Posterior vena cava (tissue), 2 donors: ENCODE measurements at regions not wholly inside any gene's neighbourhood (a gene's known extent, or its start where the extent isn't known, plus 50 kb on each side); places are given as distances from the start of the nearest gene placed in this dataset.
"Not testable (repeated sequence)": the region's sequence is repeated elsewhere in the genome, so short reads cannot be mapped to it uniquely, and the experiment has no call there.

Source experiments
- DNase-seq: peaks from one replicate; pipeline ENCODE4 v3.0.0-alpha.2; 2020; ENCODE audit warnings: low spot score
- intact Hi-C, 2 donors: fragments of 100-400 bp; cut with DNase I; formaldehyde crosslinking; loops; one replicate each; pipeline versions ENCODE4 v1.14.1 to v1.14.2; 2022 to 2023
- donor health status: DM: yes; HTN: yes; CAD: no.
- donor health status: DM: yes; HTN: yes; CAD: no.

DNA sequence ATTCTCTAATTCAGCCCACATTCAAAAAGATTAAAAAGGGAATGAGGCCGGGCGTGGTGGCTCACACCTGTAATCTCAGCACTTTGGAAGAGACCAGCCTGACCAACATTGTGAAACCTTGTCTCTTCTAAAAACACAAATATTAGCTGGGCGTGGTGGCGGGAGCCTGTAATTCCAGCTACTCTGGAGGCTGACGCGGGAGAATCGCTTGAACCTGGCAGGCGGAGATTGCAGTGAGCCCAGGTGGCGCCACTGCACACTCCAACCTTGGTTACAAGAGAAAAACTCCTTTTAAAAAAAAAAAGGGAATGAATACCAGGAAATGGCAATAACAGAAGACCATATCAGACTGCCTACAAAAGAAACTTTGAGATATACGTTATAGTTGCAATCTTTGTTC lies 1244.5 kb downstream of the PCDH9 start:
- intact Hi-C loops = no loop called here
- DNase-seq = no peak

DNA sequence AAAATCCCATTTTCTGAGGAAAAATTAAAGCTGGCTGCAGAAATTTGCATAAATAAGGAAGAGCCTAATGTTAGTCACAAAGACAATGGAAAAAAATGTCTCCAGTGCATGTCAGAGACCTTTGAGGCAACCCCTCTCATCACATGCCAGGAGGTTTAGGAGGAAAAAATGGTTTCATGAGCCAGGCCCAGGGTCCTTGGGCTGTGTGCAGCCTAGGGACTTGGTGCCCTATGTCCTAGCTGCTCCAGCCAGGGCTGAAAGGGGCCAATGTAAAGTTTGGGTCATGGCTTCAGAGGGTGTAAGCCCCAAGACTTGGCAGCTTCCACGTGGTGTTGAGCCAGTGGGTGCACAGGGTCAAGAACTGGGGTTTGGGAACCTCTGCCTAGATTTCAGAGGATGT lies 1252.6 kb downstream of the PCDH9 start:
- intact Hi-C loops = loop anchor here in 1 of 2 donors (5.0 kb wide), 1 partner anchor 895 kb away; no protein-coding TSS in a partner anchor

DNA sequence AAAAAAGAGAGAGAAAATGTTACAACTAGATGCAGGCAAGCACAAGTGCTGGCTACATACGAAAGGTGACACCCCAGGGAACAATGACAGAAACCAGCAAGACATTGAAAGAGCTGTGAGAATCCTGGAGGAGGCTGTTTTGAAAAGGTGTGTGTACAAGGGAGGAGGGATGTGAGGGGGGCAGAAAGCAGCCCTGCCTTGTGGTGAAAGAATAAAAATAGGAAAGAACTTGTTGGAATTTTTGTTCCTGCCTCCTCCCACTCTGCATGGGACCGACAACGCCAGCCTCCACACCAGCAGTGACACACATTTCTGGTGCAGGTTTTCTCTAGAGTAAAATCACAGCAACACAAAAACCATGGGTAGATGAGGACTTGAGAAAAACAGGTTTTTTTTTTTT lies 1258.6 kb downstream of the PCDH9 start:
- intact Hi-C loops = no loop called here
- no peak for DNase-seq

More for the DNA sequence above, 1252.6 kb downstream of the PCDH9 start:
- no peak for DNase-seq

- DNase-seq = no peak
Measured at GRCh38 chr13:65966991-65967451, 1263.1 kb downstream of the PCDH9 start.

DNA sequence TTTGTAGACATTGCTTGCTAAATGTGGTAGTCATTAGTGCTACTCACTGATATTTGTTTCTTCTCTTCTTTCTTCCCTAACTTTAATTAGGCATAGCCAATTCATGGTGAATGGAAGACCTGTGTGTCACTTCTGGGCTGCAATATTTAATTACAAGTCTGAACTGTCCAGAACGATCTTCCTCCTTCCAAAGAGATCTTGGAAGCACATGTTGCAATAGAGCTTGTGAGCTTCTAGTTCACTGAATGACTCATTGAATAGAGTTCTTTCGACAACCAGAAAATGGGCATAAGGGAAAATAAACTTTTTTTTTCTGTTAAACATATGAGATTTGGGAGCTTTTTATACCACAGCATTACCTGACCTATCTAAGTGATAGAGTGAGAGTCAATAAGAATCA lies 1264.6 kb downstream of the PCDH9 start:
- no peak for DNase-seq
- intact Hi-C loops = no loop called here

More at GRCh38 chr13:65966991-65967451, 1263.1 kb downstream of the PCDH9 start:
- intact Hi-C loops = no loop called here

DNA sequence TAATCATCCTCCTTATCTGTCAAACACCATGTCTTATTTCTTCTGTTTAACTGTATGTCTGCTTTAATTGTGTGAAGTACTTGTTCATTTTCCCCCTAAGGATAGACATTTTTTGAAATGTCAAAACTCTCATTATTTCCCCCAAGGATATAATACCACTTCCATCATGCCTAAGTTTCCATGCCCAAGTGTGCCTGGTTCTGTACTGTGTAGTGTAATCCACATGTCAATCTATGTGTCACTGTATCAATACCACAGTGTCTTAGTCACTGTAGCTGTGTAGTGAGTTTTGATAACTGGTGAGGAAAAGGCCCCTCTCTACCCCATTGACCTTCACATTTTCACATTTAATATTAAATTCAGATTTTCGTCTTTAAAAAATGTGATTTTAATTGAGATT lies 1265.5 kb downstream of the PCDH9 start:
- DNase-seq = no peak
- intact Hi-C loops = no loop called here

DNA sequence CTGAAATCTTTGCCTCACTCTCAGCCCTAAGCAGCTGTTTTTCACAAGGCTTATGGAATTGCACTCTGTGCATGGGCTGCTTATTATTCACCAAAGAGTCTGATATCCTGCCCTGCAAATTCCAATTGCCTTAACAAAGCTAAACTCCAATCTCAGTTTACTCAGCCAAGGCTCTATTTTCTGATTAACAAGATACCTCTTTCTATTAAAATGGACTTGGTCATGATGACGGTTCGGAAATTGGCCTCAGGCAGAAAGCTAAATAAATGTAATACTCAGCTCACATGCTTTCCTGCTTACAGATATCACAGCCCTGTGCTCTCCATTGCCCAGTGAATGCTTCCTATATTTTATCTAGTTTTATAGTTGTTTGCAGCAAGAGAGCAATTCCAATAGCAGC lies 1270.8 kb downstream of the PCDH9 start:
- intact Hi-C loops = no loop called here
- no peak for DNase-seq

- no peak for DNase-seq
- intact Hi-C loops = no loop called here
Measured at GRCh38 chr13:65946387-65946786, 1283.7 kb downstream of the PCDH9 start.

GRCh38 chr13:65943708-65944107 lies 1286.4 kb downstream of the PCDH9 start:
- no peak for DNase-seq
- intact Hi-C loops = no loop called here

DNA sequence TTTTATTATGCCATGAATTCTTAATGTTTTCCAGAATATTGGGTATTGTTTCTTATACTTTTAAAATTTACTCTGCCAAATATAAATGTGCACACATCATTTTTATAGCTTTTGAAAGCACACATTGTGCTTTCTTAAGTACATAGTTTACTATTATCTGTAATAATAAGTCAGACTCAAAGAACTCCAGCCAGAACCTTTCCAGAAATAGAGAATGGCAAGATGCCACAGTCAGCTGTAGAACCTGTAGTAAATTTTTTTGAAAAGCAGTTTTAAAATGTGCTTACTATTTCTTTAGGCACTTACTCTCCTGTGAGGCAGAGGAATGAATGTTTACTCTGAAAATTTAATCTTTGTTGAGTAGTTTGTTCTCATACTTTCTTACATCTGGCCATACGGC lies 1287.1 kb downstream of the PCDH9 start:
- no peak for DNase-seq
- intact Hi-C loops = no loop called here

DNA sequence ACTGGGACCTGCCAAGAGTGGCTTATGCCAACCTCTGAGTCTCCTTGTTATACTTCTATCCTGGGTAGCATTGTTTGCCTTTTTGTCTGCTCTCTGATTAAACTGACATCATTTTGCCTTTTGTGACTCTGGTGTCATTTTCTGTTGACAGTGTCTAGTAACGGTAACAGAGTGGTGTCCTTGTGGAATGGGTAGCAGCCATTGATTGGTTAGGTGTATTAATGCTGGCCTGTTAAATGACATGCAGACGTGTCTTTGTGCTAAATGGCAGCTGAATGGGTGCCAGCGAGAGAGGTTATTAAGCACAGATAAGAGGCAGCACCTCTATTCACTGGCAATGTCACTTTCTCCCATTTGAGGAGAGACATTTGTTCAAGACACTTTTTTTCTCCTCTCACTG lies 1289.4 kb downstream of the PCDH9 start:
- intact Hi-C loops = no loop called here
- DNase-seq = no peak

DNA sequence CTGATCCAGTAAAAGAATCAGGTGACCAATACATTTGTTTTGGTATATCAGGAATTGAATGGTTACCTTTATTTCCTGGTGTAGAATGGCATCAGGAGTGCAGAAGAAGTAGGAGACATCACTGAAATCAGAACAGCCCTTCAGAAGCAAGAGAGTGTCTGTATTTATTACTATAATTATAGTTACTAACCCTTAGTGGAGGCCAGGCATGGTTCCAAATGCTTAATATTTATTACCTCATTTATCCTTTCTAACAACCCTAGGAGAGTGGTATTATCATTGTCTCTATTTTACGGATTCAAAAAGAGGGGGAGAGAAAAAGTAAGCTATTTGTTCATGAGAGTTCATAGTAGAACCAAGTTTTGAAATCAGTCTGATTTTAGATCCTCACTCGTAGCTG lies 1292.9 kb downstream of the PCDH9 start:
- no peak for DNase-seq
- intact Hi-C loops = no loop called here

- intact Hi-C loops = no loop called here
Measured at GRCh38 chr13:65936249-65936648, 1293.9 kb downstream of the PCDH9 start.

DNA sequence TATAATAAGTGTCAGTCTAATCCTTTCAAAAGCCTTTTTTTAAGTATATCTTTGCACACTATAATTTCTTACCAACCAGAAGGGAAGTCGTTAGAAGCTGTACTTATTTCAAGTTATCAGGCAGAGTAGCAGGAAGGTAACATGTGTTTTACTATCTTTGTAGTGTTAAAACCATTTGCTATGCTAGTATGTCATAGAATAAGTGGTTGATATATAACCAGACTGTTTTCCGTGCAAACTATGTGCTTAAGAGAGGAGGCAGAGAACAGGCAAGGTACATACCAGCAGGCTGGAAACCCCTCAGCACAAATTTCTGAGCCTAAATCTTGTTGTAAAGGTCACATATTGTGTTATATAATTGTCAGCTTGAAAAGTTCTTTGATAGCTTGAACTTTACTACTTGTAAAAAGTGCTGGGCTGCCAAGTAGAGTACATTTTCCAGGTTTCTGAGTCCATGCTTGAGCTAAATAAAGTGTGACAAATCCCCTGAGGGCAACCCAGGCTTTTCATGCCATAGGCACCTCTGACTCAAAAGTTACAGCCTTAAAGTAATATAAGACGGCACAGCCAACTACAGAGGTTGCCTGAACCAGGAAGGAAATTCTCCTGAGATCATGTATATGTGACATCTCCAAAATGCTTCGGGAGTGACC lies 1297.4 kb downstream of the PCDH9 start:
- intact Hi-C loops = no loop called here
- DNase-seq = no peak

More at GRCh38 chr13:65936249-65936648, 1293.9 kb downstream of the PCDH9 start:
- DNase-seq = no peak

DNA sequence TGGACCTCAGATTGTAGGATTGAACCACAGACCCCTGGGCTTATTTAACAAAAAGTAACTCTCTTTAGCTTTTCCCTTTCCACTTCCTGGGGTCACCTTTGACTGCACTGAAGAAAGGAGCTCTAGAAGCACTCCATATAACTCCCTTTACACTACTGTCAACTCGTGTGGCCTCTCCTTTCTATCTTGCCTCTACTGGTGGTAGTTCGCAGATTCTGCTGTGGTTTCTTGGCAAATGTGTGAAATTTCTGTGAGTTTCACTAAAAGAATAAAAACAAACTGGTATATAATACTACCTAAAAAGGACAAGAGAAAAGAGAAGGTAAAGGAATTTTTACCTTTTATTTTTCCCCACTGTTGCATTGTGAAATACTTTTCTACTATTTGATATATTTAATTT lies 1298.1 kb downstream of the PCDH9 start:
- DNase-seq = no peak
- intact Hi-C loops = no loop called here

DNA sequence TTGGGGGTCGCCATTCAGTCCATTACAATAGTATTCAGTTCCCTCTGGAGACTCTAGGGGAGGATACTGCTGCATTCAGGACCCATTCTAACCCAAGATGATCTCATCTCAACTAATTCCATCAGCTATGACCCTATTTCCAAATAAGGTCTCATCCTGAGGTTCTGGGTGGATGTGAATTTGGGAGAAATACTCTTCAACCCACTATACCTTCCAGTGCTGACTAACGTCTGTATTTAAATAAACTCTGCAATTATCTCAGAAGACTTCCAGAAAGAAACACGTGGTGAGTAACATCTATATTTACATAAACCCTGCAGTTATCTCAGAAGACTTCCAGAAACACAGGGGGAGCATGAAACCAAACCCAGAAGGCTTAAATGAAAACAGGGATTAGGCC lies 1300.7 kb downstream of the PCDH9 start:
- intact Hi-C loops = loop anchor here in 1 of 2 donors (5.0 kb wide), 1 partner anchor 312 kb away; no protein-coding TSS in a partner anchor

GRCh38 chr13:65926750-65927171 lies 1303.4 kb downstream of the PCDH9 start:
- no peak for DNase-seq
- intact Hi-C loops = loop anchor here in 1 of 2 donors (5.0 kb wide), 1 partner anchor 309 kb away; no protein-coding TSS in a partner anchor

More for the DNA sequence above, 1300.7 kb downstream of the PCDH9 start:
- DNase-seq = no peak

GRCh38 chr13:65922846-65923245 lies 1307.3 kb downstream of the PCDH9 start:
- DNase-seq, intact Hi-C loops: not testable (repeated sequence)

GRCh38 chr13:65921933-65922332 lies 1308.2 kb downstream of the PCDH9 start:
- no peak for DNase-seq
- intact Hi-C loops = no loop called here

DNA sequence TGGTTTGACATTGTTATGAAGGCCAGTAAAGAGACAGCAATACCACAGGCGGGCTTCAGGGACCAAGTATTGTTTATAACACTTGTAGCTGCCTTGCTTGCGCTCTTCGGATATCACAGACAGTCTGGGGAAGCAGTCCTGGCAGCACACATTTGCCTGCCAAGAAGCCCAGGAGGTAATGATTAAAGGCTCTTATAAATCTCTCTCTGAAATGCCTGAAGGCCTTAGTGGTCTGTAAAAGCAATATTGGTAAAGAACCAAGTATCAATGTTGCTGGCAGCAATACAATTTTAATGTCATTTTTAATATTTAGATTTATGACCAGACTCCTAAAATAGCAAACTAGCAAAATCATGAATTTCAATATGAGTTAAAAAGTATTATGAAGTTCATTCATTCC lies 1312.4 kb downstream of the PCDH9 start:
- intact Hi-C loops = no loop called here
- no peak for DNase-seq

- intact Hi-C loops = no loop called here
- no peak for DNase-seq
Measured at GRCh38 chr13:65915195-65915594, 1314.9 kb downstream of the PCDH9 start.
